HG02852 (cell line): ENCODE measurements at regions not wholly inside any gene's neighbourhood (a gene's known extent, or its start where the extent isn't known, plus 50 kb on each side); places are given as distances from the start of the nearest gene placed in this dataset.
"Not testable (repeated sequence)": the region's sequence is repeated elsewhere in the genome, so short reads cannot be mapped to it uniquely, and the experiment has no call there.

ENCODE experiments used
- ATAC-seq: cut with Tn5 transposase; IDR thresholded peaks from one replicate; pipeline ENCODE4 v1.9.1; 2021; ENCODE audit warnings: mild to moderate bottlenecking, moderate library complexity; ENCODE audit not compliant: unreplicated experiment

DNA sequence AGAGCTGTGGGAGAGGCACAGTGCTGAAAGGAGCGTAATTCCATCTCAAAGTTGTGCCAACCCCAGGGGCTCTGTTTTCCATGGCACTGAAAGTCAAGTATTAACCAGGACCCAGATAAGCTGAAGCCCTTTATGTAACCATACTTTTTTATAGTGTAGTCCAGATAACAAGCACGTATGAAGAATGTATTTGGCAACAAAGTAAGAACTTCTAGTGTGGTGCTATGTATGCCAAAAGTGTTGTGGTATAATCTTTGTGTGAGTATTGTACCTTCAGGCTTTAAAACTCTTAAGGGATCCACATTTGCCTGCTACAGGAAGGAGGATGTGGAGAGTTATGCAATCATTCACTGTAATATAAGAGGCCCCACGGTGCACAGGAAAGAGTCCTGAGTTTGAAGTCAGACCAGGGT, 129.4 kb downstream of the IBTK start:
- no peak for ATAC-seq

DNA sequence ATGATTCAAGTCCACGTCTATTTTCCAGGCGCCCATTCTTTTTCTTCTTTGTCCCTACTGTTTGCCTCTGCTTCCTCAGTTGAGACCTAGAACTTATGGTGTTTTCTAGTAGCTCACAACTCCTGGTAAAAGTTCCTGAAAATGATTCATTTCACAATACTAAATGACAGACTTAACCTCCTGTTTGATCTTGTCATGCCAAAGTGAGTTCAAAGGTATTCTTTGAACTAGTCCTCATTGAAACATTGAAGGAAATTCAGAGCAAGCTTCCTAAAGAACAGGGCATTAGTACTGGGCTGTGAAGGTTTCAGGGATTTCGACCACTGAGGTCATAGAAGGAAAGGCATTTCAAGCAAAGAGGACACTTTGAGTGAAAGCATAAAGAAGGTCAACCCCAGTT, 132.8 kb downstream of the IBTK start:
- ATAC-seq, result no peak

DNA sequence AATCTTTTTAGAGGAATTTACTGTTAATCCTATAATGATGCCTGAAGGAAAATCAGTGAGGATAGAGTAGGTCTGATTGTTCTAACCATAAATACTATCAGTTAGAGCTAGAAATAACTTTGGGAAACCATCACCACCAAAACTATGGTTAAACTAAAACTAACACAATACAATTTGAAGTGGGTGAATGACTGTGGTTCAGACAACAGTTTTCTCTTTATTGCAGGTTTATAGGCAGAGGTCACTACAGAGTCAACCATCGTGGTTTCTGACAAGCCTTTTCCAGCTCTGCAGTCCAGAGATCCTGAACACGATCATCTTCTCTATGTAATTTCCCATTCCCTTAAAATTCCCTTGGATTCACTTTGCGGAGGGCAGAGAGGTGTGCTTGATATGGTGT, 134.3 kb downstream of the IBTK start:
- ATAC-seq, result no peak

DNA sequence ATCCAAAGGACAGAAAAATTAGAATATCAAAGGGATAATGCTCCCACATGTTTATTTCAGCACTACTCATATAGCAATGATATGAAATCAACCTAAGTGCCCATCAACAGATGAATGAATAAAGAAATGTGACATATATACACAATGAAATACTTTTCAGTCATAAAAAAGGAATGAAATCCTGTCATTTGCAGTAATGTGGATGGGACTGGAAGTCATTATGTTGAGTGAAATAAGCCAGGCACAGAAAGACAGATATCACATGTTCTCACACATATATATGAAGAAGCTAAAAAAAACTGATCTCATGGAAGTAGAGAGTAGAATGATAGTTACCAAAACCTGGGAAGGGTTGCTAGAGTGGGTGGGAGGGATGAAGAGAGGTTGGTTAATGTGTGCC, 135.7 kb downstream of the IBTK start:
- ATAC-seq, result no peak

DNA sequence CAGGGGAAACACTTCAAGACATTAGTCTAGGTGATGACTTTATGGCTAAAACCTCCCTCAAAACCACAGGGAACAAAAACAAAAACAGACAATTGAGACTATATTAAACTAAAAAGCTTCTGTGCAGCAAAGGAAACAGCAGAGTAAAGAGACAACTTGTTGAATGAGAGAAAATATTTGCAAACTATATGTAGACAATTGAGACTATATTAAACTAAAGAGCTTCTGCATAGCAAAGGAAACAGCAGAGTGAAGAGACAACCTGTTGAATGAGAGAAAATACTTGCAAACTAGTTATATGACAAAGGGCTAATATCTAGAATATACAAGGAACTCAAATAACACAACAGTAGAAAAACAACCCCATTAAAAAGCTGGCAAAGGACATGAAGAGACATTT, 136.4 kb downstream of the IBTK start:
- ATAC-seq, result no peak

DNA sequence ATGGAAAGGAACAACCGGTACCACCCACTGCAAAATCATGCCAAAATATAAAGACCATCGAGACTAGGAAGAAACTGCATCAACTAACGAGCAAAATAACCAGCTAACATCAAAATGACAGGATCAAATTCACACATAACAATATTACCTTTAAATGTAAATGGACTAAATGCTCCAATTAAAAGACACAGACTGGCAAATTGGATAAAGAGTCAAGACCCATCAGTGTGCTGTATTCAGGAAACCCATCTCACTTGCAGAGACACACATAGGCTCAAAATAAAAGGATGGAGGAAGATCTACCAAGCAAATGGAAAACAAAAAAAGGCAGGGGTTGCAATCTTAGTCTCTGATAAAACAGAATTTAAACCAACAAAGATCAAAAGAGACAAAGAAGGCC, 144.4 kb downstream of the IBTK start:
- ATAC-seq, result not testable (repeated sequence)

DNA sequence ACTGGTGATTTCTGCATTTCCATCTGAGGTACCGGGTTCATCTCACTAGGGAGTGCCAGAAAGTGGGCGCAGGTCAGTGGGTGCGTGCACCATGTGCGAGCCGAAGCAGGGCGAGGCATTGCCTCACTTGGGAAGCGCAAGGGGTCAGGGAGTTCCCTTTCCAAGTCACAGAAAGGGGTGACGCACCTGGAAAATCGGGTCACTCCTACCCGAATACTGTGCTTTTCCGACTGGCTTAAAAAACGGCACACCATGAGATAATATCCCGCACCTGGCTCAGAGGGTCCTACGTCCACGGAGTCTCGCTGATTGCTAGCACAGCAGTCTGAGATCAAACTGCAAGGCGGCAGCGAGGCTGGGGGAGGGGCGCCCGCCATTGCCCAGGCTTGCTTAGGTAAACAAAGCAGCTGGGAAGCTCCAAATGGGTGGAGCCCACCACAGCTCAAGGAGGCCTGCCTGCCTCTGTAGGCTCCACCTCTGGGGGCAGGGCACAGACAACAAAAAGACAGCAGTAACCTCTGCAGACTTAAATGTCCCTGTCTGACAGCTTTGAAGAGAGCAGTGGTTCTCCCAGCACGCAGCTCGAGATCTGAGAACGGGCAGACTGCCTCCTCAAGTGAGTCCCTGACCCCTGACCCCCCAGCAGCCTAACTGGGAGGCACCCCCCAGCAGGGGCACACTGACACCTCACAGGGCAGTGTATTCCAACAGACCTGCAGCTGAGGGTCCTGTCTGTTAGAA, 146.0 kb downstream of the IBTK start:
- ATAC-seq, result not testable (repeated sequence)

DNA sequence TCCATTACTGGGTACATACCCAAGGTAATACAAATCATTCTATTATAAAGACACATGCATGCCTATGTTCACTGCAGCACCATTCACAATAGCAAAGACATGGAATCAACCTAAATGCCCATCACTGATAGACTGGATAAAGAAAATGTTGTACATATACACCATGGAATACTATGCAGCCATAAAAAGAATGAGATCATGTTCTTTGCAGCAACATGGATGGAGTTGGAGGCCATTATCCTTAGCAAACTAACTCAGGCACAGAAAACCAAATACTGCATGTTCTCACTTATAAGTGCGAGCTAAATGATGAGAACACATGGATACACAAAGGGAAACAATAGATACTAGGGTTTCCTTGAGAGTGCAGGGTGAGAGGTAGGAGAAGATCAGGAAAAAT, 146.8 kb downstream of the IBTK start:
- not testable (repeated sequence) for ATAC-seq

DNA sequence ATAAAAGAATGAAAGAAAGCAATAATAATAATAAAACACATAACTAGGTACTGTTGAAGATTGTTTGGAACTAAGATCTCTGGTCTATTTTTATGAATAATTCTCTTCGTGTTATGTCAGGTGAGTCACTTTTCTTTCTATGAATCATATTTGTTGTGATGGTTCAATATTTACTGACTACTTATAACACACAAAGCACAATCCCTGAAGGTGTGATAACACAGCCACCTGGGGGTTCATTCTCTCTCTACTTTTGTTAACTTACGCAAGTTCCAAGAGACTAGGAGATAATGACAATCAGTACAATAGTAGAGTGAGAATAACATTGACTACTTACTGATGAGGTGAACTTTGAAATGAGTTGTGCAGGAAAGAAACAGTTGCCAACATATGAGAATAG, 149.9 kb downstream of the IBTK start:
- no peak for ATAC-seq

DNA sequence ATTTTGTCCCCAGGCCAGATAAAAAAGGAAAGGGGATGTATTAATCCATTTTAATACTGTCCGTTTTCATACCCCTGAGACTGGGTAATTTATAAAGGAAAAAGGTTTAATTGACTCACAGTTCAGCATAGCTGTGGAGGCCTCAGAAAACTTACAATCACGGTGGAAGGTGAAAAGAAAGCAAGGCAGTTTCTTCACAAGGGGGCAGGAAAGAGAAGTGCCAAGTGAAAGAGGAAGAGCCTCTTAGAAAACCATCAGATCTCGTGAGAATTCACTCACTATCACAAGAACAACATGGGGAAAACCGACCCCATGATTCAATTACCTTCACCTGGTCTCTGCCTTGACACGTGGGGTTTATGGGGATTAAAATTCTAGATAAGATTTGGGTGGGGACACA, 152.5 kb downstream of the IBTK start:
- no peak for ATAC-seq

DNA sequence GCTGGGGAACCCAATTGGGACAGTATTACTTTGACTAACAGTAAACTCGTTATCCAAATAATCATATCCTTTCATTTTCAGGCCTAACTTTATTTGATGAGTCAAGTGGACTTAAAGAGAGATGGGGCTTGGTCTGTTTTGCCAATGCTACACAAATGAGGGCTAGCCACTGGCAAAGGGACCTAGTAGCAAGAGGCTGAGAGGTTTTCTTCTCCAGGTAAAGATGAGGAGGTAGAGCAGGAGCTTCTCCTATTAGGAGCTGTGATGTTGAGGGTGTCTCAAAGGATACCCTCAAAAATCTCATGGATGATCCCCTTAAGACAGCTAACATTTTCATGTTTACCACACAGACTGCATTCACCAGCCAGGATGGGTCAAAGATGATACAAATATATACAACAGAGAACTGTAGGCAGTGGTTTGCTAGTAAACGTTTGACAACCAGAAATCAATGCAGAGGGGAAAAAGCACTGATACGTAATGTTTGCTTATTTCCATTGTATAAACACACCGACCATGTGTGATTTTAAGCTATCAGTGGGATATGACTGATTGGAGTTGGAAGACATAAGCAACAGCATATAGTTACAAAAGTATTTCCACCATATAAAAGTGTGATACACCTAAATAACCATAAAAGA, 153.3 kb downstream of the IBTK start:
- no peak for ATAC-seq

DNA sequence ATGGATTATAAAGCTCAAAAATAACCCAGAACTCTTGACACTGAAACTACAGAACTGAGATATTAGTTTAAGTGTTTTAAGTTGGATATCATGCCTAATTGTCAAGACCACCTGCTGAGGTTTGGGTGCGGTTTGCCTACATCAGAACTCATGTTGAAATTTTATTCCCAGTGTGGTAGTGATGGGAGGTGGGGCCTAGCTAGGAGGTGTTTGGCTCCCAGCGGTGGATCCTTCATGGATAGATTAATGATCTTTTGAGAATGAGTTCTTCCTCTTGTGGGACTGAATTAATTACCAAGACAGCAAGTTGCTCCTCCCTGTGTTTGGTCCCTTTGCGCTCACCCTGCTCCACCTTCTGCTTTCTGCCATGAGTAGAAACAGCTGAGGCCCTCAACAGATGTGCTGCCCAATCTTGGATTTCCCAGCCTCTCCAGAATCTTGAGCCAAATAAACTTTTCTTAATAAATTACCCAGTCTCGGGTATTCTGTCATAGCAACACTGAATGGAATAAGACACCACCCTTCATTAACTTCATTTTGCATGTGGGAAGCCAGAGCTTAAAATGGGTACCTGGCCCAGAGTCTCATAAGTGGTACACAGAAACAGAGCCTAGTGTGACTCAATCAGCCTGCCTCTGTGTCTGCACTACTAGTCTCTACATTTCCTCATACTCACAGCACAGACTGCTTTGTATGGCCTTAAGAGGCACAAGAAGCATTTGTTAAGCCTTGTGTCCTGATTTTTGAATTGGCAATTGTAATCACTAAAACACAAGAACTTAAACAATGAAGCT, 158.4 kb downstream of the IBTK start:
- ATAC-seq, result no peak

DNA sequence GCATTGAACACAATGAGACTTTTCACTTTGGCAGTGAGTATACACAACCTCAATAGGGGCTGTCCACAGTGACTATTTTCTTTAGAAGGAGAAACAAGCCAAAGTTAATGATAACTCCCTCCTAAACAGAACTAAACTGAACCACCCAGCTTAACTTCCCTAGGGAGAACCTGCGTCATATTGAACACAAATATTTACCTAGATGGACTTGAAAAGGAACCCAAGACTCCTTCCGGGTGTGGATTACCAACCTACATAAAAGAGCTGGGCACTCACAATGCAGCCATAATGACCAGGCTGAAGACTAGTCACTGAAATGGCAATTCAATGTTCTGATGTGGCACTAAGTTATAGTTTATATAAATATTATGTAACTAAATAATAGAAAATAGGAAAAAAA, 160.6 kb downstream of the IBTK start:
- no peak for ATAC-seq

DNA sequence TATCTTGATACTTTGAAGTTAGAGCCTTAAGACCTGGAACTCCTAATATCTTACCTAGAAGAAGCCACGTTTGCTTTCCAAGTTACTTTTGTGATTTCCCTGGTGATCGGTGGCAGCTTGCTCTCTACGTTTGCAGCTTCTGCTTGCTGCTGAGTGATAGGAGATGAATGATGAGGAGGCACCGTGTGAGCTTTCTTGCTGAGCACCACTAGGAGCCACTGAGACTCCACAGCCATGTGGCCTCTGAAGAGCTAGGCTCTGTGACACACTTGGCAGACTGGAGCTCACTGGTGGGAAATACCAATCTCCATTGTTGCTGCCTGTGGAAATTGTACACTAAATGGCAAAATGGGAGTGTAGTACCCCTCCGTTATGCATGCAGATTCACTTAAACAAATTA, 161.8 kb downstream of the IBTK start:
- no peak for ATAC-seq

DNA sequence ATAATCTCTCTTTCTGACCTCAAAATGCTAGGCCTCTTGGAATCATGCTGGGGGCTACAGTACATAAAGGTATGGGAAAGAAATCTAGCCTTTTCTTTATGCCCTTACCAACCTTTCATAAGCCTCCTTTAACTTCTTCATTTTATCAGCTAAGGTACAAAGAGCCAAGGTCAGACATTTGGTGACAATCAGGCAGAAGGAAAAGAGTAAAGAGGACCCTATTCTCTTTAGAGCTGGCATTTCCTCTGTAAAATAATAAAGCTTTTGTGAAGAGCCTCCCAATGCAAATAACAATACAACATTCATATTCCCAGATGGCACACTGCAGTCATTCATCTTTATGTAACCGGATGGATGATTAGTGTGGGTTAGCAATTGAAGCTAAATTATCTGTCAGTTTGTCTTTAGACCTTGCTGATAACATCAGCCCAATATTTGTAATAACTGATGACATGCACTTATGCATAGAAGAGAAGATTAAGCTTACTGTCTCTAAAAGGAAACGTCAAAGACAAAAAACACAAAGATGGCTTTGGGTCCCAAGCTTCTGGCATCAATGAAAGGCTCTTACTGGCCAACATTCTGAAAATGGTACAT, 163.1 kb downstream of the IBTK start:
- no peak for ATAC-seq

DNA sequence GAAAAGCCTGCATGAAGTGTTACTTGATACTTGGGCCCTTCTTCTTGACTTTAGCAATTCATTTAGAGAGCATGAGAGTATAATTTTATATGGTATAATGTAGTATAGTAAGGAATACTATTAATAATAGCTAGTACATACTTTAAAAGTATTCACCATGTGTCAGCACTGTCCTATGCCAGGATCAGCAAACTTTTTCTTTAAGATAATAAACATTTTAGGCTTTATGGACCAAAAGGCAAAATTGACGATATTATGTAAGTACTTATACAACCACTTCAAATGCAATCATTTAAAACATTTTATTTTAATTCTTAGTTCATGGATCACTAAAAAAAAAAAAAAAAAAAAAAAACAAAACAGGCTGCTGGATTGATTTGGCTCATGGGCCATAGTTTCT, 163.9 kb downstream of the IBTK start:
- ATAC-seq, result no peak

DNA sequence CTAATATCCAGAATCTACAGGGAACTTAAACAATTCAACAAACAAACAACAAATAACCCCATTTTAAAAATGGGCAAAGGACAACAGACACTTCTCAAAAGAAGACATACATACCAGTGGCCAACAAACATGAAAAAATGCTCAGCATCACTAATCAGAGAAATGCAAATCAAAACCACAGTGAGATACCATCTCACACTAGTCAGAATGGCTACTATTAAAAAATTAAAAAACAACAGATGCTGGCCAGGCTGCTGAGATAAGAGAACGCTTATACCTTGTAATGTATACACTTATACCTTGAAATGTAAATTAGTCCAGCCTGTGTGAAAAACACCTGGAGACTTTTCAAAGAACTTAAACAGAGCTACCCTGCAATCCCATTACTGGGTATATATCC, 166.8 kb downstream of the IBTK start:
- ATAC-seq, result peak; percentile 60

DNA sequence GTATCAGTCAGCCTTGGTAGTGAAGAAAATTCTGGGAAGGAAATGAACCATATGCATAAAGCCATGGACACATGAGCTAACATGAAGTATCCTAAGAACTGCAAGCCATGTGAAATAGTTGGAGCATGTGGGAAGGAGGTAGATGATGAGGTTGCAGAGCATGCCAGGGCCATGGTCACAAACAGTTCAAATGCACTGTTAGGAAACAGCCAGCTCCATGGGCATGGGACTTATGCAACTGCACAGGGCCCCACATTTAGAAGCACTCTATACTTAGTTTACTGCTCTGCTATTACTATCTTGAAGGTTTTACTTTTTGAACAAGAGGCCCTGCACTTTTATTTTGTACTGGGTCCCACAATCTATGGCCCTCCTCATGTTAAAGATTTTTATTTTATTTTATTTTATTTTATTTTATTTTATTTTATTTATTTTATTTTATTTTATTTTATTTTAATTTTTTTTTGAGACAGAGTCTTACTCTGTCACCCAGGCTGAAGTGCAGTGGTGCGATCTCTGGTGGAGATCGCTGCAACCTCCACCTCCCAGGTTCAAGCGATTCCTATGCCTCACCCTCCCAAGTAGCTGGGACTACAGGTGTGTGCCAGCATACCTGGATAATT, 169.1 kb downstream of the IBTK start:
- ATAC-seq, result no peak

DNA sequence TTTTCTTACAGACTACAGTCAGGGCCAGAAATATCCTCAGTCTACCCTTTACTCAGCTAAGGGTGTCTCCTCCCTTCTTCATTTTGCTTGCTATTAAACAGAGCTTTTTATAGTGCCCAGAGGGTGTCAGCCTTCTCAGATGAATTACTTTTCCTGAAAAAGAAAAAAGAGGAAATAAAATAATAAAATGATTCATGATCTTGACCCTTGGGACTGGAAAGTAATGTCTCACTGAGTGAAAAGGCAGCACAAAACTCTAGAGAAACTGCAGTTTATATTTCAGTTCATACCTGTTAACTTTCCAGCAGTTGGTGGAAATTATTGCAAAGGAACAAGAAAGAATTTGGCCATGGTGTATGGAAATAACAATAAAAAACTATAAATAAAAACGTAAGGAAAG, 170.6 kb downstream of the IBTK start:
- ATAC-seq, result no peak

DNA sequence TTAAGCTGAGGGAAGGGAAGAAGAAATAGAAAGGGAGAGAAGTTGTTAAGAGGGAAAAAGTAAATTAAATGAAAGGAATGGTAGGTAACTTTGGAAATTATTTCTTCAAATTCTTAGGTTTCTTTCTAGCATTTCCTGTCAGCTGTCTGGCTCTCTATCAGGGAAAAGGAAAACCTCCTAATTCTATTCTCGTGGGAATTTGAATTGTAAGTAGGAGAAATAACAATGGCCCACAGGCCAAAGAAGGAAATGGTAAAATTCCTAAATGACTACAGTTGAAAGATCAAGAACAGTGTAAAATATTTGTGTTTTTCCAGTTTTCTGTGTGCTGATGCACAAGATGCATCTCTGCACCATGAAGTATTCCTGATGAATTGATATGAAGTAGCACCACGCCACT, 173.0 kb downstream of the IBTK start:
- no peak for ATAC-seq

DNA sequence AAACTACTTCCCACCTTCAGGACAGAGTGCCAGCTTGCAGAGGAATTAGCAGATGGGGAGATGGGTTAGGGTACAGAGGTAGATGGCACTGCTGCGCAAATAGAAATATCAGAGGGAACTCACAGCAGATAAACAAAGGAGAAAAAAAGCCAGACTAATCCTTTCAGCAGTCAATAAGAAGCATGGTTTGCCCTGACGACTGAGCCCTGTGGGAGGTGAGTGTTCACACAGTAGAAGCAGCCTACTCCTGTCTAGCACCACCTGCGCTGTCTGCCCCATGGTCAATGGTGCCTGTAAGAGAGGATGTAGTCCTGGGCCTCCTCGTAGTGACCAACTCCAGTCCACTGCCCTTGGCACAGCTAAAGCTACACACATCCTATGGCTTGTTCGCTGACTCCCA, 174.1 kb downstream of the IBTK start:
- ATAC-seq, result no peak
